ENCODE measurements at regions not wholly inside any gene's neighbourhood (a gene's known extent, or its start where the extent isn't known, plus 50 kb on each side); places are given as distances from the start of the nearest gene placed in this dataset.

DNA sequence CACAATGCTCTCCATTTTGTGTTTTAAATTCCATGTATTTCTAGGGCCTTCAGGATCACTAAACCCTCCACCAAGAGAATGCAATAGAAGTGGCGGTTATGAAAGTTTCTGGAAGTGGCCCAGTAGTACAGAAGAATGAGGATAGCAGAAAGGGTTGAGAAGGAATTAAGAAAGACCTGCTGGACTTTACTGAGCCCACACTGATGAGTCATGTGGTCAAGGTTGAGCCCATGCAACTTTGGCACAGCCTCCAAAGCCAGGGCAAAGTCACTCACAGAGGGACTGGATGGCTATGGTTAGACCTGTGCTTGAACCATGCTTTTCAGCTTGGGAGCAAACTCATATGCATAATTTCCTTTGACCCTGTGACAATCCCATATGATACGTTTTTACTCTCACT lies 102.9 kb upstream of the PLET1 start:
- H3K4me2 ChIP-seq (ENCODE audit: low read length), result no peak overlapping the region
- no CpG with 5 or more reads among the region's 2 CpGs for WGBS (ENCODE audit: extremely low coverage, insufficient coverage, insufficient read length)

DNA sequence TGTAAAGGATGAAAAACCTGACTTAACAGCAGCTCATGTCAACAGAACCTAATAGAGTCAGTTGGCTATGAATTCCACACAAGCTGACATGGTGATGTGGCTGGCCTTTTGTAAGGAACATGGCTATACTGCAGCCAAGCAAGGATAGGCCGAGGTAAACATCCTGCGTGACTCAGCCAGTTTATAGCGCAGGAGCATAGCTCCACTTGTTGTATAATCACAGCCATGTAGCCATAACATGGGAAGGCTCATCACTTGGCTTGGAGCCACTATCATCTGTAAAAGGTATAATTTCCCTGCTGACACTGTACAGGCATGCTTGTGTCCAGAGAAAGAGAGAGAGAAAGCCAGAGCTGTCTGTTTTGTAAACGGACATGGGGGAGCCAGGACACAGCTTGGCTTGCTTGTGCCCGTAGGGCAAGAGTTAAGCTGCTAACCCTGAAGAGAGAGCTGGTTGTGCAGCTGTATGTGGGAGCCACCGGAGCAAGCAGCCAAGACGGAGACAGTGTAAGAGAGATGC lies 104.4 kb upstream of the PLET1 start:
- Histone ChIP-seq H2BK5ac (ENCODE audit: low read depth, low read length, poor library complexity) (no peak overlapping the region), H3K4me3 (ENCODE audit: low read depth, low read length) (no peak overlapping the region), H3K4me1 (ENCODE audit: control insufficient read depth in 1 of 2, insufficient read depth in 2 of 2, low read length in 2 of 2) (no peaks in the 10 kb centered on the region), H2AFZ (ENCODE audit: insufficient read depth, low read length, poor library complexity) (no peak overlapping the region), H2BK12ac (ENCODE audit: low read length) (no peak overlapping the region), H3K27me3 (ENCODE audit: insufficient read depth, low read length) (no peaks in the 10 kb centered on the region), H3K9me3 (ENCODE audit: insufficient read depth, low read depth, low read length) (no peaks in the 10 kb centered on the region), H3K4ac (ENCODE audit: low read depth, low read length) (no peak overlapping the region), H3K14ac (ENCODE audit: low read length) (no peak overlapping the region), H2BK120ac (ENCODE audit: insufficient read depth, low read length, poor library complexity) (no peak overlapping the region), H2AK5ac (ENCODE audit: low read length) (no peak overlapping the region), H3K18ac (ENCODE audit: low read length) (no peak overlapping the region), H3K79me2 (ENCODE audit: control insufficient read depth, insufficient read depth, low read length, poor library complexity) (no peaks in the 10 kb centered on the region), H3K36me3 (ENCODE audit: control insufficient read depth in 1 of 2, insufficient read depth in 2 of 2, low read length in 2 of 2) (no peaks in the 10 kb centered on the region), H3K4me2 (ENCODE audit: low read length) (no peak overlapping the region), H3K27ac (ENCODE audit: low read depth, low read length) (no peak overlapping the region), H4K8ac (ENCODE audit: low read depth, low read length) (no peak overlapping the region), H3K23ac (ENCODE audit: low read length) (no peak overlapping the region), H3K79me1 (ENCODE audit: low read length) (no peaks in the 10 kb centered on the region), H3K9ac (ENCODE audit: low read length) (no peak overlapping the region), H4K12ac (ENCODE audit: low read depth, low read length) (no peak overlapping the region), H4K91ac (ENCODE audit: low read depth, low read length) (no peak overlapping the region)
- peak; percentile 52 to 68 for DNase-seq
- WGBS (ENCODE audit: extremely low coverage, insufficient coverage, insufficient read length), result no CpG with 5 or more reads among the region's 7 CpGs

More for the DNA sequence above, 102.9 kb upstream of the PLET1 start:
- no peaks in the 10 kb centered on the region for H3K79me2 ChIP-seq (ENCODE audit: control insufficient read depth, insufficient read depth, low read length, poor library complexity)
- no peak overlapping the region for H3K27ac ChIP-seq (ENCODE audit: low read depth, low read length)
- no peak overlapping the region for H3K4ac ChIP-seq (ENCODE audit: low read depth, low read length)
- H3K18ac ChIP-seq (ENCODE audit: low read length), result no peak overlapping the region
- DNase-seq, result peak in 1 of 2 donors; percentile 39
- H4K12ac ChIP-seq (ENCODE audit: low read depth, low read length), result no peak overlapping the region
- H4K91ac ChIP-seq (ENCODE audit: low read depth, low read length), result no peak overlapping the region
- no peak overlapping the region for H2AFZ ChIP-seq (ENCODE audit: insufficient read depth, low read length, poor library complexity)
- no peak overlapping the region for H2AK5ac ChIP-seq (ENCODE audit: low read length)
- no peak overlapping the region for H2BK120ac ChIP-seq (ENCODE audit: insufficient read depth, low read length, poor library complexity)
- no peak overlapping the region for H2BK12ac ChIP-seq (ENCODE audit: low read length)
- H3K4me1 ChIP-seq (ENCODE audit: control insufficient read depth in 1 of 2, insufficient read depth in 2 of 2, low read length in 2 of 2), result no peaks in the 10 kb centered on the region
- no peak overlapping the region for H3K14ac ChIP-seq (ENCODE audit: low read length)
- H3K79me1 ChIP-seq (ENCODE audit: low read length), result no peaks in the 10 kb centered on the region
- H3K9ac ChIP-seq (ENCODE audit: low read length), result no peak overlapping the region
- no peaks in the 10 kb centered on the region for H3K9me3 ChIP-seq (ENCODE audit: insufficient read depth, low read depth, low read length)
- H3K23ac ChIP-seq (ENCODE audit: low read length), result no peak overlapping the region
- H2BK5ac ChIP-seq (ENCODE audit: low read depth, low read length, poor library complexity), result no peak overlapping the region
- H3K27me3 ChIP-seq (ENCODE audit: insufficient read depth, low read length), result no peaks in the 10 kb centered on the region
- no peaks in the 10 kb centered on the region for H3K36me3 ChIP-seq (ENCODE audit: control insufficient read depth in 1 of 2, insufficient read depth in 2 of 2, low read length in 2 of 2)
- H3K4me3 ChIP-seq (ENCODE audit: low read depth, low read length), result no peak overlapping the region
- no peak overlapping the region for H4K8ac ChIP-seq (ENCODE audit: low read depth, low read length)

DNA sequence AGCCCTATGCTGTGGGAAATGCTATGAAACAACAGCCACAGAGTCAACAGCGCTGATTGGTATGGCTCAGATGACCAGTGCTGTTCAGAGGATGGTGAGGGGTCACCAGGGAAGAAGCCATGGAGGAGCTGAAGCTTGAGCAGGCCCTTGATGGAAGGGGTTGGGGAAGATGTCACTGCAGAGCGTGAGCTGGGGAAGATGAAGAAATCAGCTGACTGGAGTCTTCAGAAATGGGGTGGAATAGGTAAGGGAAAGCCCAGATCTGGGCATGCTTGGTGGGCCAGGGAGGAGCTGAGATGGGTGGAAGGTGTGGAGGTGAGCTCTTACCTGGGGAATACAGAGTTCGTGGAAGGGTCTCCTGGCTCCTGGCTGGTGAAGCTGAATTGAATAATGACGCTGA lies 105.4 kb upstream of the PLET1 start:
- H3K4me1 ChIP-seq (ENCODE audit: control insufficient read depth in 1 of 2, insufficient read depth in 2 of 2, low read length in 2 of 2), result no peaks in the 10 kb centered on the region
- no peak overlapping the region for H3K23ac ChIP-seq (ENCODE audit: low read length)
- no peak overlapping the region for H2AK5ac ChIP-seq (ENCODE audit: low read length)
- no peak for DNase-seq
- no peak overlapping the region for H3K9ac ChIP-seq (ENCODE audit: low read length)
- no peak overlapping the region for H2BK12ac ChIP-seq (ENCODE audit: low read length)
- WGBS (ENCODE audit: extremely low coverage, insufficient coverage, insufficient read length), result no CpG with 5 or more reads among the region's 4 CpGs
- no peak overlapping the region for H2BK120ac ChIP-seq (ENCODE audit: insufficient read depth, low read length, poor library complexity)
- no peaks in the 10 kb centered on the region for H3K27me3 ChIP-seq (ENCODE audit: insufficient read depth, low read length)
- H3K79me1 ChIP-seq (ENCODE audit: low read length), result no peaks in the 10 kb centered on the region
- no peak overlapping the region for H3K4me2 ChIP-seq (ENCODE audit: low read length)
- no peak overlapping the region for H2BK5ac ChIP-seq (ENCODE audit: low read depth, low read length, poor library complexity)
- H3K4ac ChIP-seq (ENCODE audit: low read depth, low read length), result no peak overlapping the region
- no peaks in the 10 kb centered on the region for H3K36me3 ChIP-seq (ENCODE audit: control insufficient read depth in 1 of 2, insufficient read depth in 2 of 2, low read length in 2 of 2)
- H3K4me3 ChIP-seq (ENCODE audit: low read depth, low read length), result no peak overlapping the region
- no peak overlapping the region for H4K8ac ChIP-seq (ENCODE audit: low read depth, low read length)
- H3K27ac ChIP-seq (ENCODE audit: low read depth, low read length), result no peak overlapping the region
- H3K14ac ChIP-seq (ENCODE audit: low read length), result no peak overlapping the region
- no peaks in the 10 kb centered on the region for H3K79me2 ChIP-seq (ENCODE audit: control insufficient read depth, insufficient read depth, low read length, poor library complexity)
- no peak overlapping the region for H2AFZ ChIP-seq (ENCODE audit: insufficient read depth, low read length, poor library complexity)
- H3K18ac ChIP-seq (ENCODE audit: low read length), result no peak overlapping the region
- H3K9me3 ChIP-seq (ENCODE audit: insufficient read depth, low read depth, low read length), result no peaks in the 10 kb centered on the region
- no peak overlapping the region for H4K91ac ChIP-seq (ENCODE audit: low read depth, low read length)
- no peak overlapping the region for H4K12ac ChIP-seq (ENCODE audit: low read depth, low read length)

DNA sequence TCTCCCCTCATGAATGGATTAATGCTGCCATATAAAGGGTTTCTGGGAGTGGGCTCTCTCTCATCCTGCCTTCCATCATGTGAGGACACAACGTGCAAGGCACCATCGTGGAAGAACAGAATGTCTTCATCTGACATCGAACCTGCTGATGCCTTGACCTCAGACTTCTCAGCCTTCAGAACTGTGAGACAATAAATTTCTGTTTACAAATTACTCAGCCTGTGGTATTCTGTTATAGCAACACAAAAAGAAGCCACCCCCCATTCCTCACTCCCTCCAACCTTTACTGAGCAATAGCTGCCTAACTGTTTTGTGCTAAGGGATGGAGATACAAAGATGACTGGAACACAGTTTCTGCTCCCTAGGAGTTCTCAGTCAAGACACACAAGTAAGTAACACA lies 106.1 kb upstream of the PLET1 start:
- Histone ChIP-seq H3K27ac (ENCODE audit: low read depth, low read length) (no peak overlapping the region), H4K12ac (ENCODE audit: low read depth, low read length) (no peak overlapping the region), H2AK5ac (ENCODE audit: low read length) (no peak overlapping the region), H4K91ac (ENCODE audit: low read depth, low read length) (no peak overlapping the region), H3K79me2 (ENCODE audit: control insufficient read depth, insufficient read depth, low read length, poor library complexity) (no peaks in the 10 kb centered on the region), H3K14ac (ENCODE audit: low read length) (no peak overlapping the region), H3K36me3 (ENCODE audit: control insufficient read depth in 1 of 2, insufficient read depth in 2 of 2, low read length in 2 of 2) (no peaks in the 10 kb centered on the region), H3K4me3 (ENCODE audit: low read depth, low read length) (no peak overlapping the region), H3K9me3 (ENCODE audit: insufficient read depth, low read depth, low read length) (no peaks in the 10 kb centered on the region), H2BK120ac (ENCODE audit: insufficient read depth, low read length, poor library complexity) (no peak overlapping the region), H2AFZ (ENCODE audit: insufficient read depth, low read length, poor library complexity) (no peak overlapping the region), H3K9ac (ENCODE audit: low read length) (no peak overlapping the region), H2BK12ac (ENCODE audit: low read length) (no peak overlapping the region), H3K79me1 (ENCODE audit: low read length) (no peaks in the 10 kb centered on the region), H3K27me3 (ENCODE audit: insufficient read depth, low read length) (no peaks in the 10 kb centered on the region), H3K18ac (ENCODE audit: low read length) (no peak overlapping the region), H4K8ac (ENCODE audit: low read depth, low read length) (no peak overlapping the region), H3K4ac (ENCODE audit: low read depth, low read length) (no peak overlapping the region), H3K4me1 (ENCODE audit: control insufficient read depth in 1 of 2, insufficient read depth in 2 of 2, low read length in 2 of 2) (no peaks in the 10 kb centered on the region), H3K23ac (ENCODE audit: low read length) (no peak overlapping the region), H3K4me2 (ENCODE audit: low read length) (no peak overlapping the region), H2BK5ac (ENCODE audit: low read depth, low read length, poor library complexity) (no peak overlapping the region)
- WGBS (ENCODE audit: extremely low coverage, insufficient coverage, insufficient read length), result no CpG with 5 or more reads among the region's 3 CpGs
- DNase-seq, result no peak

All from trophoblast cell (in vitro differentiated cells and primary cell).